HepG2 (cell line): ENCODE measurements at regions not wholly inside any gene's neighbourhood (a gene's known extent, or its start where the extent isn't known, plus 50 kb on each side); places are given as distances from the start of the nearest gene placed in this dataset.

Experiments
- ATAC-seq: fragments of 200-7000 bp; cut with Tn5 transposase; 3 replicates; pipeline ENCODE4 v1.9.1; 2020; ENCODE audit warnings: mild to moderate bottlenecking, moderate library complexity
- BruUV-seq: library from RNA; stranded (reverse); fragments of 400-500 nt; replicated peaks from 2 replicates; lab custom pipeline; 2021; lab: Mats Ljungman, UMichigan
- CTCF ChIA-PET: fragments of 300-600 bp; formaldehyde crosslinking; extraction: SDS; loops from one replicate; lab custom pipeline; 2021; ENCODE audit warnings: low total read pairs, inconsistent platforms, low intra/inter-chr PET ratio; lab: Yijun Ruan, JAX
- POLR2A ChIA-PET: fragments of 350-600 bp; sonication (Branson Sonifier 250); formaldehyde crosslinking; loops from one replicate; lab custom pipeline; 2020; ENCODE audit warnings: antibody characterized with exemption, inconsistent platforms; lab: Yijun Ruan, JAX
- DNase-seq: peaks from one replicate; pipeline ENCODE4 v3.0.0-alpha.2; 2015; ENCODE audit warnings: low spot score
- FAIRE-seq: peaks from 3 replicates; lab custom pipeline; 2011; peaks lifted over from hg19 to GRCh38; lab: Jason Lieb, UNC
- H2AFZ ChIP-seq: one replicate; pipeline ENCODE4 v1.6.1; 2011; ENCODE audit warnings: low read length, inconsistent platforms
- H3K27ac ChIP-seq: fragments of 300-600 bp; 3 replicates; pipeline ENCODE4 v1.8.0; 2011; ENCODE audit warnings: mixed run types, mild to moderate bottlenecking, mixed read lengths, low read length, inconsistent platforms; ENCODE audit not compliant: insufficient read depth; ENCODE audit errors: extremely low read length
- H3K27me3 ChIP-seq, 2 experiments: fragments of 200-600 bp in 1 of 2; 2 replicates in 1 of 2; 3 replicates in 1 of 2; pipeline versions ENCODE4 v1.6.0 to v1.8.0; 2011; ENCODE audit warnings: low read length in 2 of 2, mild to moderate bottlenecking in 2 of 2, moderate library complexity in 2 of 2, inconsistent platforms in 1 of 2; ENCODE audit not compliant: insufficient read depth in 2 of 2, control insufficient read depth in 1 of 2
- H3K36me3 ChIP-seq, 2 experiments: fragments of 200-600 bp in 1 of 2; replicated peaks in 1 of 2; 2 replicates in 1 of 2; 3 replicates in 1 of 2; pipeline versions ENCODE4 v1.5.1 to v1.8.0; 2011; ENCODE audit warnings: low read length in 2 of 2, inconsistent platforms in 1 of 2; ENCODE audit not compliant: insufficient read depth in 2 of 2, control insufficient read depth in 1 of 2
- H3K4me1 ChIP-seq: 2 replicates; pipeline ENCODE4 v1.5.1; 2012; ENCODE audit warnings: low read length, inconsistent platforms; ENCODE audit not compliant: insufficient read depth
- H3K4me2 ChIP-seq: 2 replicates; pipeline ENCODE4 v1.6.0; 2011; ENCODE audit warnings: low read depth, low read length, inconsistent platforms
- H3K4me3 ChIP-seq, 3 experiments: fragments of 200-600 bp in 1 of 3; sonication (generic), shearing (Covaris generic) in 1 of 3; replicated peaks in 1 of 3; 2 replicates each; pipeline ENCODE4 v1.5.1; 2011 to 2016; ENCODE audit warnings: low read length in 3 of 3, inconsistent platforms in 2 of 3, low read depth in 2 of 3, mild to moderate bottlenecking in 2 of 3, control low read depth in 1 of 3, mixed read lengths in 1 of 3; ENCODE audit not compliant: insufficient read depth in 1 of 3
- H3K79me2 ChIP-seq: one replicate; pipeline ENCODE4 v1.6.1; 2011; ENCODE audit warnings: low read length, inconsistent platforms; ENCODE audit not compliant: insufficient read depth
- H3K9ac ChIP-seq: 2 replicates; pipeline ENCODE4 v1.6.0; 2011; ENCODE audit warnings: mild to moderate bottlenecking, low read depth, low read length, inconsistent platforms; ENCODE audit not compliant: insufficient read depth
- H3K9me3 ChIP-seq: 2 replicates; pipeline ENCODE4 v1.5.1; 2012; ENCODE audit warnings: mild to moderate bottlenecking, low read length
- H4K20me1 ChIP-seq: 2 replicates; pipeline ENCODE4 v1.6.0; 2011; ENCODE audit warnings: inconsistent platforms, mild to moderate bottlenecking, low read length, moderate library complexity; ENCODE audit not compliant: insufficient read depth
- ADNP ChIP-seq: sonication (generic); formaldehyde crosslinking; IDR thresholded peaks from 2 replicates; pipeline ENCODE4 v1.4.0; 2020; ENCODE audit warnings: missing genetic modification reagents
- CBFB ChIP-seq: sonication (generic); formaldehyde crosslinking; IDR thresholded peaks from 2 replicates; pipeline ENCODE4 v1.4.0; 2020; ENCODE audit warnings: missing genetic modification reagents
- DDIT3 ChIP-seq: sonication (generic); formaldehyde crosslinking; IDR thresholded peaks from 2 replicates; pipeline ENCODE4 v1.4.0; 2020; ENCODE audit warnings: mild to moderate bottlenecking, missing genetic modification reagents
- ETV5 ChIP-seq: IDR thresholded peaks from 2 replicates; pipeline ENCODE4 v1.6.1; 2018; ENCODE audit warnings: missing biosample characterization, missing genetic modification reagents, inconsistent platforms, borderline replicate concordance
- GTF3A ChIP-seq: sonication (generic); formaldehyde crosslinking; conservative IDR thresholded peaks from 2 replicates; pipeline ENCODE4 v1.4.0; 2020; ENCODE audit warnings: mild to moderate bottlenecking, missing genetic modification reagents
- HDAC1 ChIP-seq: sonication (generic); formaldehyde crosslinking; IDR thresholded peaks from 2 replicates; pipeline ENCODE4 v1.5.1; 2020; ENCODE audit warnings: mild to moderate bottlenecking, missing genetic modification reagents
- KLF12 ChIP-seq: sonication (generic); formaldehyde crosslinking; IDR thresholded peaks from 2 replicates; pipeline ENCODE4 v1.4.0; 2020; ENCODE audit warnings: missing genetic modification reagents, borderline replicate concordance
- MTA1 ChIP-seq: sonication (generic); formaldehyde crosslinking; IDR thresholded peaks from 2 replicates; pipeline ENCODE4 v1.4.0; 2020; ENCODE audit warnings: missing genetic modification reagents, mild to moderate bottlenecking, borderline replicate concordance
- NFE2L2 ChIP-seq: fragments of 150-350 bp; IDR thresholded peaks from 2 replicates; pipeline ENCODE4 v1.6.1; 2014; ENCODE audit warnings: low read length
- NR0B2 ChIP-seq: sonication (generic); formaldehyde crosslinking; IDR thresholded peaks from 2 replicates; pipeline ENCODE4 v1.4.0; 2020; ENCODE audit warnings: mild to moderate bottlenecking, missing genetic modification reagents
- POGZ ChIP-seq: sonication (generic); formaldehyde crosslinking; IDR thresholded peaks from 2 replicates; pipeline ENCODE4 v1.4.0; 2020; ENCODE audit warnings: mild to moderate bottlenecking, missing genetic modification reagents
- SMYD3 ChIP-seq: sonication (generic); formaldehyde crosslinking; IDR thresholded peaks from 2 replicates; pipeline ENCODE4 v1.8.1; 2023; ENCODE audit warnings: mild to moderate bottlenecking, missing genetic modification reagents
- SOX13 ChIP-seq, 3 experiments: fragments of 450-650 bp in 1 of 3; sonication (generic) in 1 of 3; formaldehyde crosslinking in 1 of 3; IDR thresholded peaks in 2 of 3; conservative IDR thresholded peaks in 1 of 3; 2 replicates each; pipeline versions ENCODE4 v1.5.0 to v1.6.1; 2016 to 2020; ENCODE audit warnings: antibody characterized with exemption in 1 of 3, mild to moderate bottlenecking in 1 of 3, missing compliant biosample characterization in 1 of 3, missing genetic modification reagents in 1 of 3, moderate library complexity in 1 of 3
- TGIF2 ChIP-seq: IDR thresholded peaks from 2 replicates; pipeline ENCODE4 v1.6.1; 2016; ENCODE audit warnings: control low read depth, missing compliant biosample characterization
- ZFYVE20 ChIP-seq: sonication (generic); formaldehyde crosslinking; IDR thresholded peaks from 2 replicates; pipeline ENCODE4 v1.8.0; 2023; ENCODE audit warnings: low read depth, mild to moderate bottlenecking, moderate library complexity, missing genetic modification reagents, borderline replicate concordance
- ZNF33B ChIP-seq: sonication (generic); formaldehyde crosslinking; IDR thresholded peaks from 2 replicates; pipeline ENCODE4 v1.5.1; 2020; ENCODE audit warnings: mild to moderate bottlenecking, missing genetic modification reagents
- ZNF652 ChIP-seq: IDR thresholded peaks from 2 replicates; pipeline ENCODE4 v1.6.1; 2016; ENCODE audit warnings: low read depth, borderline replicate concordance
- ZNF746 ChIP-seq: sonication (generic); formaldehyde crosslinking; IDR thresholded peaks from 2 replicates; pipeline ENCODE4 v1.8.0; 2022; ENCODE audit warnings: mild to moderate bottlenecking, missing genetic modification reagents
- WGBS: methylation state at CpG from one replicate; pipeline ENCODE4 v1.1.6; 2017; ENCODE audit warnings: low lambda C conversion rate; 5-methylcytosine and 5-hydroxymethylcytosine counted together
- in situ Hi-C: cut with HindIII; loops from 2 replicates; pipeline ENCODE4 v1.10.0; 2017; ENCODE audit warnings: low pct_unique_long_range_greater_than_20kb; ENCODE audit not compliant: extremely low pct_ligation_motif_present
- intact Hi-C: fragments of 100-400 bp; cut with micrococcal nuclease; formaldehyde crosslinking; loops from one replicate; pipeline ENCODE4 v1.10.0; 2022; ENCODE audit not compliant: unreplicated experiment

- BruUV-seq, result no TSS peak
- ATAC-seq (no peak), FAIRE-seq (no peak), DNase-seq (no peak)
- Histone ChIP-seq H3K27me3 (no peaks in the 10 kb centered on the region), H3K79me2 (no peaks in the 10 kb centered on the region), H3K4me2 (no peak overlapping the region), H3K36me3 (no peaks in the 10 kb centered on the region), H3K27ac (no peak overlapping the region), H3K4me3 (no peak overlapping the region), H3K9ac (no peak overlapping the region), H4K20me1 (no peaks in the 10 kb centered on the region), H3K9me3 (no peaks in the 10 kb centered on the region), H3K4me1 (no peaks in the 10 kb centered on the region), H2AFZ (no peak overlapping the region)
- ChIA-PET POLR2A (no interaction called here), CTCF (no interaction called here)
- TF ChIP-seq KLF12 (CRISPR knock-in tag) (no peak), POGZ (CRISPR knock-in tag) (no peak), ZNF652 (no peak), ZNF33B (no peak), ZFYVE20 (no peak), HDAC1 (no peak), SOX13 (IDR thresholded peaks at IDR 0.05) (no peak), SOX13 (CRISPR knock-in tag; conservative IDR thresholded peaks at IDR 0.05 in 1 of 2, IDR thresholded peaks at IDR 0.05 in 1 of 2) (no peak), NFE2L2 (no peak), MTA1 (no peak), ZNF746 (CRISPR knock-in tag) (no peak), GTF3A (CRISPR knock-in tag) (no peak), SMYD3 (CRISPR knock-in tag) (no peak)
- WGBS, result 0% methylated on average over 1 of the region's 1 CpG
- intact Hi-C loops, result no loop called here
- in situ Hi-C loops, result no loop called here
Observed at GRCh38 chr1:57788313-57788712, 364.5 kb upstream of the DAB1 start.

GRCh38 chr1:57784356-57784755 is 360.5 kb upstream of the DAB1 start:
- Histone ChIP-seq H2AFZ (no peak overlapping the region), H3K9me3 (no peaks in the 10 kb centered on the region), H3K27ac (no peak overlapping the region), H4K20me1 (no peaks in the 10 kb centered on the region), H3K4me2 (no peak overlapping the region), H3K27me3 (no peaks in the 10 kb centered on the region), H3K9ac (no peak overlapping the region), H3K4me3 (no peak overlapping the region), H3K4me1 (no peaks in the 10 kb centered on the region), H3K79me2 (no peaks in the 10 kb centered on the region), H3K36me3 (no peaks in the 10 kb centered on the region)
- in situ Hi-C loops, result no loop called here
- ChIA-PET CTCF (no interaction called here), POLR2A (no interaction called here)
- 0% methylated on average over 1 of the region's 1 CpG for WGBS
- DNase-seq (no peak), FAIRE-seq (no peak), ATAC-seq (no peak)
- no peak for TF ChIP-seq ETV5 (CRISPR knock-in tag)
- no peak for TF ChIP-seq ADNP (CRISPR knock-in tag)
- TF ChIP-seq DDIT3 (CRISPR knock-in tag), result no peak
- no peak for TF ChIP-seq CBFB (CRISPR knock-in tag)
- no peak for TF ChIP-seq TGIF2 (CRISPR knock-in tag)
- TF ChIP-seq NR0B2 (CRISPR knock-in tag), result no peak
- BruUV-seq, result no TSS peak
- intact Hi-C loops, result no loop called here
